Retina (tissue), 1 donor: ENCODE measurements at regions not wholly inside any gene's neighbourhood (a gene's known extent, or its start where the extent isn't known, plus 50 kb on each side); places are given as distances from the start of the nearest gene placed in this dataset.
"Not testable (repeated sequence)": the region's sequence is repeated elsewhere in the genome, so short reads cannot be mapped to it uniquely, and the experiment has no call there.

ENCODE experiments used
- DNase-seq: peaks from one replicate; pipeline ENCODE4 v3.0.0-alpha.2; 2016

GRCh38 chr11:70551351-70552166 is 153.2 kb downstream of the CTTN start:
- DNase-seq, result no peak

- DNase-seq, result peak; percentile 53
Observed at GRCh38 chr11:70552167-70553150, 154.1 kb downstream of the CTTN start.

DNA sequence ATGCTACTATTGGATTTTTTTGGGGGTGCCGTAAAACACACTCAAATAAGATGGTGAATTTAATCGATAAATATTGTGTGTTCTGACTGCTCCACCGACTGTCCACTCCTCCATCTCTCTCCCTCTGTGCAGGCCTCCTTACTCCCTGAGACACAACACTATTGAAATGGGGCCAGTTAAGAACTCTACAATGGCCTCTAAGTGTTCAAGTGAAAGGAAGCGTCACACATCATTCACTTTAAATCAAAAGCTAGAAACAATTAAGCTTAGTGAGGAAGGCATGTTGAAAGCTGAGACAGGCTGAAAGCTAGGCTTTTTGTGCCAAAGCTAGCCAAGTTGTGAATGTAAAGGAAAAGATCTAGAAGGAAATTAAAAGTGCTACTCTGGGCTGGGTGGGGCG is 156.7 kb downstream of the CTTN start:
- no peak for DNase-seq

GRCh38 chr11:70556884-70557741 is 158.8 kb downstream of the CTTN start:
- no peak for DNase-seq

DNA sequence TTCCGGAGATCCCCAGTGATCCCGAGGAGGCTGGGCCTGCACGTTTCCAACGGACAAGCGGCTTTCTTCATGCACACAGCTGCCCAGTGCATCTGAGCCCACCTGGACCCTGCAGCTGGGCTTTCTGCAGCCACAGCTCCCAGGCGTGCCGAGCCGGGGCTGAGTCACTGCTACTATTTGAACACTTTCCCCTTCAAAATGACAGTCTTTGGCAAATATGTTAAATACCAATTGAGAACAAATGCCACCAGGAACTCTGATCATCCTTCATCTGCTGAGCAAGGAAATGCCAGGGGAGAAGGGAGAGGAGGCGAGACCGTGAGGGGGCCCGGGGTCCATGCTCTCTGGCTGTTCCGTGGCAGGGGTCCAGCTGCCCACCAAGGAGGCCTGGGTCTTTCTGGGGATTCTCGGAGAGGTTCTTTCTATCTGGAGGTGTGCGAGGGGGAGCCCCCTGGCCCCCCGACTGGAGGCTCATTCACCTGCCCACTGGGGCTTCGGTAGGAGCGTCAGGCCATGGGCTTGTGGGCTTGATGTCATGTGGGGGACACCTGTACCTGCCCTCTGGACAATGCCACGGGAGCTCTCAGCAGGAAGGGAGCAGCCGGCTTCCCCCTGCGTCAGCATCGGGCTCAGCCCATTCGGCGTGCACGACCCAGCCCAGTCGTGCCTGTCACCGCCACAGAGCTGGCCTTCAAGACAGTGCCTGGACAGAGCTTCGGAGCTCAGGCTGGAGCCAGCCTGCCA is 159.6 kb downstream of the CTTN start:
- no peak for DNase-seq

DNA sequence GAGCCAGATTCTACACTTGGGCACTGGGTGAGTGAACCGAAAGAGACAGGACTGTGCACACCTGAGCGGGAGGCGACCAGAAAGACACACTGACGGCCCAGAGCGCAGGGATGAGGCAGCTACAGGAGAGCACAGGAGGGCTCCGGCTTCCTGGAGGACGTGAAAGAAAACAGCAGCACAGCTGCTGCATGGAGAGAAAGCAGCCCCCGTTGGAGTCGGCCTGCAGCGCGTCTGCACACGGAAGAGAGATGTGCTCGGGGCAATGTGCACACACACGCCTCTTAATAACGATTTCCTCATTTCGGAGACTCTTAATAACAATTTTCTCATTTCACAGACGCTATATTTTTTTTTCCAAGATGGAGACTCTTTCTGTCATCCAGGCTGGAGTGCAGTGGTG is 160.4 kb downstream of the CTTN start:
- no peak for DNase-seq

DNA sequence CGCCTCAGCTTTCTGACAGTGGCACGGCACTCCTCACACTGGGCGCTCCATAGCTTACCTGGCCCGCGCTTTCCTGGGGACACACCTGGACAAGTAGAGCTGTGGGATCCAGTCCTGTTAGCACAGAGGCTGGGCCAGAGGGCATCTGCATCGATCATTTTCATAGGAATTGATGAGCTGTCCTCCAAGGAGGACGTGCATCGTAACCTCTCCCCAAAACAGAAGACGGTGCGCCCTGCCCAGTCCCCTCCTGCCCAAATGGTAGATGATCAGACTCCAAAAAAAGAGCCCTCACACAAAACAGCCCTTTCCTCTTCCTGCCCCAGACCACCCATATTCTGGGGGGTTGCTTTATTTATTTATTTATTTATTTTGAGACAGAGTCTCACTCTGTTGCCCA is 161.2 kb downstream of the CTTN start:
- DNase-seq, result no peak

GRCh38 chr11:70560621-70561020 is 162.3 kb downstream of the CTTN start:
- not testable (repeated sequence) for DNase-seq

- DNase-seq, result no peak
Observed at GRCh38 chr11:70566768-70567530, 168.6 kb downstream of the CTTN start.

- no peak for DNase-seq
Observed at GRCh38 chr11:70567680-70568034, 169.3 kb downstream of the CTTN start.

DNA sequence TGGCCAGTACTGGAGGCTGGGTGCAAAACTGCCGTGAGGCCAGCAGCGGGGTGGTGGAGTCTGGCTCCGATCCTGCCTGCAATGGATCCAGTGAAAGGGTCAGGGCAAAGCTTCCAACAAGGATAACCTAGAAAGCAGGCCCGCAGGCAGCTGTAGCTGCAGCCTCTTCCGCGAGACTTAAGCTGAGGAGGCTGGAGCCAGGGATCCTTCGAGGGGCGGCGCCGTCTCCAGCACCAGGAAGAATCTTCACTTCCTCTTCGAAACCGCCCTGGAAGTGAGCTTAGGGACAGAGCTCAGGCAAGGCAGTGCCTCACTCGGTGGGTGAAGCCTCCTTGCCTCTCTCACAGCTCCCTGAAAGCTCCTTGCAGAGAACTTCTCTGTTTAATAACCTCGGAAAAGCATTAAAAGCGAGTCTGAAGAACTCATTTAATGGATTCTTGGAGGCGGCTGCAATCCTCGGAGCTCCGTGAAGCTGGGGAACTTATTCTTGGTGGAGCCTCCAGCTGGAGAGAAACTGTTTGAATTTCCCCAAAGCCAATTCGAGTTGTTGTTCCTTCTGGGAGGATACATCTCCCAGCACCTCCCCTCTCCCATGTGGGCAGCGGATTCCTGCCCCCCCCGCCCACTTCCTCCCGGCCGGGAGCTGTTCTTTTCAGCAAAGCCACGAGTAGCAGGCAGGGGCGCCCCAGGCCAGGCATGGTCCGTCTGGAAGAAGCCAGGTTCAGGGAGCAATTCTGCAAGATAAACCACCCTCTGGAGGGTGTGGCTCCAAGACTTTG is 169.9 kb downstream of the CTTN start:
- DNase-seq, result peak; percentile 72

GRCh38 chr11:70568814-70569617 is 170.7 kb downstream of the CTTN start:
- DNase-seq, result no peak

DNA sequence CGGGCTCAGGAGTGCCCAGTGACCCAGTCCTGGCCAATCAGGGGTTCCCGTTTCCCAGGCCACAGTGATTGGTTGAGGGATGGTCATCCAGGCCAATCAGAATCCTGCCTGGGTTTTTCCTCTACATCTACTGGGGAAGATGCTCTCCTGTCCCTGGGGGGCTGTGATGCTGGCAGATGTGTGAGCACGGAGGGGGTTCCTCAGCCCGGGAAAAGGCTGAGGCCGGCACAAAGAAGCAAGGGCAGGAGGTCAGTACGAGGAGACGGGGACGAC is 171.2 kb downstream of the CTTN start:
- DNase-seq, result no peak

GRCh38 chr11:70569996-70570692 is 171.8 kb downstream of the CTTN start:
- no peak for DNase-seq

GRCh38 chr11:70570693-70571395 is 172.5 kb downstream of the CTTN start:
- DNase-seq, result no peak

GRCh38 chr11:70572974-70573260 is 174.6 kb downstream of the CTTN start:
- DNase-seq, result no peak

DNA sequence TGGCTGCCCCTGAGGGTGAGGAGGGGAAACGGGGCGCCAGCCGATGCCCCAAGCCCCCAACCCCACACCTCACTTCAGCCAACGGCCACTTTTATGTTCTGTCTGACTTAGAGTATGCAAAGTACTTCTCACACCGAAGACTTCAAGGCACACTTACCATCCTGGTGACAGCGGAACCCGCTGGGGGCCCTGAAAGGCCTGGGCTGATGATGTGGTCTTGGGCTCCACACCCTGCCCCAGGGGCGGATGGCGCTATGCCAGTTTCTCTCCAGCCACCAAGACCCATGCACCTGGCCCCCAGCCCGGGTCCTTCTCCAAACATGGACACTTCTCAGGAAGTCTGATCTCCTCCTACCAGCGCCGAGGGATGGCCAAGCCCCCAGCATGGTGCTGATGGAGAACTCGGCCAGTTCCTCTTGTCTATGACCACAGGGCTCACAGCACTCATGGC is 175.4 kb downstream of the CTTN start:
- DNase-seq, result no peak

DNA sequence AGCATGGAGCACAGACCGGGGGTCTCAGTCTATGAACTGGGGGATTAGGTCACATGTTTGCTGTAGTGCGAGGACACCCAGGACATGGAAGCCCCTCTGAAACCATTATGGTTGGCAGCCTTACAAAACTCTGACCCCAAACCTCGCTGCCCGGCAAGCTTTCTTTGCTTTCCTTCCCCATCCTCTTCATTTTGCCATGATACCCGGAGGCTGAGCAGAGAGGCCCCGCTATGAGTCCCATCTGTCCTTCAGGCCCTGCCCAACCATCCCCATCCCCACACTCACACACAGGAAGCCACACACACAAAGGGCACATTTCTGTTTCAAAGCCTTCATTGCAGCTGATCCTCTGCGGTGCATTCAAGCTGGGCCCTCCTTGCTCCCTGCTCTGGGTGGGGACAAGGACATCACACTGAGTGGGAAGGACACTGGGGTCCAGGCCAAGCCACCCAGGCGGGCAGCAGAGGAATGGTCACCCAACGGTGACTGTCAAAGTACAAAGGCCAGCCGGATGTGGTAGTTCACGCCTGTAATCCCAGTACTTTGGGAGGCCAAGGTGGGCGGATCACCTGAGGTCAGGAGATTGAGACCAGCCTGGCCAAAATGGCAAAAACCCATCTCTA is 176.5 kb downstream of the CTTN start:
- no peak for DNase-seq
